ENCODE measurements at regions not wholly inside any gene's neighbourhood (a gene's known extent, or its start where the extent isn't known, plus 50 kb on each side); places are given as distances from the start of the nearest gene placed in this dataset.

- no peak overlapping the region for H3K9ac ChIP-seq (ENCODE audit: low read length)
- H3K4me3 ChIP-seq (ENCODE audit: low read length) = no peak overlapping the region
- ChIA-PET POLR2A (ENCODE audit: unreplicated experiment) (no interaction called here), CTCF (no interaction called here)
- no peak for ATAC-seq
- H3K27me3 ChIP-seq (ENCODE audit: low read length) = peaks cover 53% of the 10 kb centered on the region
- no TSS peak for BruUV-seq (replicated peaks)
- H3K4me2 ChIP-seq (ENCODE audit: low read length) = no peak overlapping the region
- H3F3A ChIP-seq (ENCODE audit: low read length, unreplicated experiment) = no peaks in the 10 kb centered on the region
- no peaks in the 10 kb centered on the region for H3K9me3 ChIP-seq (ENCODE audit: low read length)
- no peak overlapping the region for H2AFZ ChIP-seq (ENCODE audit: low read length)
- H3K79me2 ChIP-seq (ENCODE audit: low read length) = no peaks in the 10 kb centered on the region
- intact Hi-C loops (cut with micrococcal nuclease) = no loop called here
- H3K27ac ChIP-seq (ENCODE audit: low read length) = no peak overlapping the region
- no peaks in the 10 kb centered on the region for H4K20me1 ChIP-seq (ENCODE audit: low read length)
- H3K9me2 ChIP-seq (replicated peaks; ENCODE audit: low read length) = no peaks in the 10 kb centered on the region
- H3K36me3 ChIP-seq (ENCODE audit: low read depth, low read length) = no peaks in the 10 kb centered on the region
- no peaks in the 10 kb centered on the region for H3K4me1 ChIP-seq (ENCODE audit: insufficient read depth, low read length)
- DNase-seq = no peak
- no peak for TF ChIP-seq EZH2 (IDR thresholded peaks at IDR 0.05; ENCODE audit: low read length, unreplicated experiment)
- TF ChIP-seq CTCF (conservative IDR thresholded peaks at IDR 0.05; ENCODE audit: low read depth, low read length) = no peak
- TF ChIP-seq EZH2phosphoT487 (IDR thresholded peaks at IDR 0.05; ENCODE audit: borderline replicate concordance, low read length) = no peak
These were observed 90.6 kb downstream of the TTLL2 start for GRCh38 chr6:167415441-167415961.

GRCh38 chr6:167416676-167417430 lies 92.0 kb downstream of the TTLL2 start:
- Histone ChIP-seq H3K9me2 (replicated peaks; ENCODE audit: low read length) (no peaks in the 10 kb centered on the region), H4K20me1 (ENCODE audit: low read length) (no peaks in the 10 kb centered on the region), H3K36me3 (ENCODE audit: low read depth, low read length) (no peaks in the 10 kb centered on the region), H3K27ac (ENCODE audit: low read length) (no peak overlapping the region), H3F3A (ENCODE audit: low read length, unreplicated experiment) (no peaks in the 10 kb centered on the region), H3K9me3 (ENCODE audit: low read length) (no peaks in the 10 kb centered on the region), H3K4me1 (ENCODE audit: insufficient read depth, low read length) (no peaks in the 10 kb centered on the region), H3K9ac (ENCODE audit: low read length) (no peak overlapping the region), H3K27me3 (ENCODE audit: low read length) (peaks cover 45% of the 10 kb centered on the region), H3K4me3 (ENCODE audit: low read length) (no peak overlapping the region), H3K79me2 (ENCODE audit: low read length) (no peaks in the 10 kb centered on the region), H2AFZ (ENCODE audit: low read length) (no peak overlapping the region), H3K4me2 (ENCODE audit: low read length) (no peak overlapping the region)
- BruUV-seq (replicated peaks) = no TSS peak
- no peak for ATAC-seq
- POLR2A ChIA-PET (ENCODE audit: unreplicated experiment) = no interaction called here
- intact Hi-C loops (cut with micrococcal nuclease) = no loop called here
- TF ChIP-seq EZH2phosphoT487 (IDR thresholded peaks at IDR 0.05; ENCODE audit: borderline replicate concordance, low read length) (no peak), CTCF (conservative IDR thresholded peaks at IDR 0.05; ENCODE audit: low read depth, low read length) (no peak), EZH2 (IDR thresholded peaks at IDR 0.05; ENCODE audit: low read length, unreplicated experiment) (no peak)
- no peak for DNase-seq
- CTCF ChIA-PET = no interaction called here

- H3K79me2 ChIP-seq (ENCODE audit: low read length) = no peaks in the 10 kb centered on the region
- H3K9ac ChIP-seq (ENCODE audit: low read length) = no peak overlapping the region
- no peaks in the 10 kb centered on the region for H3K36me3 ChIP-seq (ENCODE audit: low read depth, low read length)
- DNase-seq (no peak), ATAC-seq (no peak)
- H3K4me3 ChIP-seq (ENCODE audit: low read length) = no peak overlapping the region
- no peaks in the 10 kb centered on the region for H3K9me3 ChIP-seq (ENCODE audit: low read length)
- CTCF ChIA-PET = no interaction called here
- BruUV-seq (replicated peaks) = no TSS peak
- no peak for TF ChIP-seq EZH2 (IDR thresholded peaks at IDR 0.05; ENCODE audit: low read length, unreplicated experiment)
- TF ChIP-seq EZH2phosphoT487 (IDR thresholded peaks at IDR 0.05; ENCODE audit: borderline replicate concordance, low read length) = no peak
- no peak for TF ChIP-seq CTCF (conservative IDR thresholded peaks at IDR 0.05; ENCODE audit: low read depth, low read length)
- H3F3A ChIP-seq (ENCODE audit: low read length, unreplicated experiment) = no peaks in the 10 kb centered on the region
- peaks cover 18% of the 10 kb centered on the region for H3K27me3 ChIP-seq (ENCODE audit: low read length)
- no peaks in the 10 kb centered on the region for H3K9me2 ChIP-seq (replicated peaks; ENCODE audit: low read length)
- H3K27ac ChIP-seq (ENCODE audit: low read length) = no peak overlapping the region
- no peaks in the 10 kb centered on the region for H4K20me1 ChIP-seq (ENCODE audit: low read length)
- intact Hi-C loops (cut with micrococcal nuclease) = no loop called here
- H2AFZ ChIP-seq (ENCODE audit: low read length) = no peak overlapping the region
- no peak overlapping the region for H3K4me2 ChIP-seq (ENCODE audit: low read length)
- H3K4me1 ChIP-seq (ENCODE audit: insufficient read depth, low read length) = no peaks in the 10 kb centered on the region
- POLR2A ChIA-PET (ENCODE audit: unreplicated experiment) = no interaction called here
These were observed 95.3 kb downstream of the TTLL2 start for GRCh38 chr6:167420177-167420576.
